Erythroblast (primary cell): ENCODE measurements at regions not wholly inside any gene's neighbourhood (a gene's known extent, or its start where the extent isn't known, plus 50 kb on each side); places are given as distances from the start of the nearest gene placed in this dataset.

Experiments used
- GATA1 ChIP-seq: IDR thresholded peaks from 2 replicates; pipeline ENCODE4 v1.6.1; 2011; ENCODE audit warnings: low read depth, mild to moderate bottlenecking, control low read depth, low read length, moderate library complexity
- POLR2A ChIP-seq: IDR thresholded peaks from 2 replicates; pipeline ENCODE4 v1.6.1; 2011; ENCODE audit warnings: mild to moderate bottlenecking, low read length

DNA sequence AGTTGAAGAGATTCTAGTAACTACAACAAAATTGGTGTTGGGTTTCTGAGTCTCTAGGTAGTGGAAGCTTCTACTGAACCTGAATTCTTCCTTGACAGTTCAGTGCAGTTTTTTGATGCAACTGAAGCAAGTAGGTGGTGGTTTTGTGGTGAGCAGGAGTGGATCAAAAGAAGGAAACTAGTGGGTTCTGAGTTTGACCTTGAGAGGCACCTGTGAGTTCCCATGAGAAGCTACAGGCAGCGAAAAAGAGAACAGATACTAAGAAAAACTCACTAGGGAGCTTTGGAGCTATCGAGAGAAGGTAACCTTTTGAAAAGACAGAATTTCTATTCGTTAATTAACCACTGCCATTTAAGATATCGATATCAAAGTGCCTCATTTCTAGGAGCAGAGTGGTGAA lies 145.2 kb downstream of the PDHA2 start:
- TF ChIP-seq POLR2A, result no peak
- TF ChIP-seq GATA1, result no peak
